Hematopoietic multipotent progenitor cell treated with erythropoietin and hydrocortisone succinate and interleukin-3 and kit ligand, for 4 days (in vitro differentiated cells): ENCODE measurements at regions not wholly inside any gene's neighbourhood (a gene's known extent, or its start where the extent isn't known, plus 50 kb on each side); places are given as distances from the start of the nearest gene placed in this dataset.

ENCODE experiments used
- DNase-seq: peaks from one replicate; pipeline ENCODE4 v3.0.0-alpha.2; 2015

DNA sequence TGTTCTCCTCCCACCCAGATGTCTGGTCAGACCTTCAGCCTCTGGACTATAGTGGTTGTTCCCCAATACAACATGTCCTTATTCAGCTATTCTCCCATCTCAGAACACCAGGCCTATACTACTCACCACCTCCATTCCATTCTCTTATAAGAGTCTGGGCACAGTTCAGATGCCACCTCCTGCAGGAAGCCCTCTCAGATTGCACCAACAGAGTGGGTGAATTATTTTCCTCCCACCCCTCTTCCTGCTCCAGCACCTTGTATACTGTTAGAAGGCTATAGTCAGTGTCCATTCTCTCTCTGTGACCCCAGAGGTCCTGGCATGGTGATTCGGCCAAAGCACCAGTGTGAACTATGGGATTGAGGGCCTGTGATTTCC, 204.6 kb downstream of the GLI2 start:
- DNase-seq, result no peak

DNA sequence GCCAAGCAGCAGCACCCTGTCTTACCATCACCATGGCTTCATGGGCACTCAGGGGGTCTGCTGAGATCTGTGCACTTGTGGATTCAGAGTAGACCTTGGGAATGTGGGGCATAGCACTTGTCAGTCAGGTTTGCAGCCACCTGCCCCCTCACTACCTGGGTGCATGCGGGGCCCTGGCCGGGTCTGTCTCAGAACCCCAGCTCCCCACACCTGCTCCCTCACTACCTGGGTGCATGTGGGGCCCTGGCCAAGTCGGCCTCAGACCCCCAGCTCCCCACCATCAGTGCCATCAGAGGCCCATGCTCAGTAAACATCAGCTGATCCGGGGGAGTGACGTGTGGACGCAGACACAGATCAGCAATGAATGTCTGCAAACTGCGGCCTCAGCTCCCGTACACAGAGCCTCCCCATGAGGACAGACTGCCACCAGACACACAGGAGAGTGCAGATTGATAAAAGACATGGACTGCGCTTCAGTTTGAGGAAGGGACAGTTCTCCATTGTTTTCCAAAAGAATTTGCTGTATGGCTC, 205.1 kb downstream of the GLI2 start:
- no peak for DNase-seq

- DNase-seq, result no peak
Measured at GRCh38 chr2:120941571-120942120, 206.0 kb downstream of the GLI2 start.

GRCh38 chr2:120942658-120943057, 207.0 kb downstream of the GLI2 start:
- DNase-seq, result no peak

- DNase-seq, result no peak
Measured at GRCh38 chr2:120943403-120944034, 207.9 kb downstream of the GLI2 start.

GRCh38 chr2:120944575-120944974, 208.9 kb downstream of the GLI2 start:
- DNase-seq, result no peak

- no peak for DNase-seq
Measured at GRCh38 chr2:120945091-120945490, 209.4 kb downstream of the GLI2 start.

DNA sequence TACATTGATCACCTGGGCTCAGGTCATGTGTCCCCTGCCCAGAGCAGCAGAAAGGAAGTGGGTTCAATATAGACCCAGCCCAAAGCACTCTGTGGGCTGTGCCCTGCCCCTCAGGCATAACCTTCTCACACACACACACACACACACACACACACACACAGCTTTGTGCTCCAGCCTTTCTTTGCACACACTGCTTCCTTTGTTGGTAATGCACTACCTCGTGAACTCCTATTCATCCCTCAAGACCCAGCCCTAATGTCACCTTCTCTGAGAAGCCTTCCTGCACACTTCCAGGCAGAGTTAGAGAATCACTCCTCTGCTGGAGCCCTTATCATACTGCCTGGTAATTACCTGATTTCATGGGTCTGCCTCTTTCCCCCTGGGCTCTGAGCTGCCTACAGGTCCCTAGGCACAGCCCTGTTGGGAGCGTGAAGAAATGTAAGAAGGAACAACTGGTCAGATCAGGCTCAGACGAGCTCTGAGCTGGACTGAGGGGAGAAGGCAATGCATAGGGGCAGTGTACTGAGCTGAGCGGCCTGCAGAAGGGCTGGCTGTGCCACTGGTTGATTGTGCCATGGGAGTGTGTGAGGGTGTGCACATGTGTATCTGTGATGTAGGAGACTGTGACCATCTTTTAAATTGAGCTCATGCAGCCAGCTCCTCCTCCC, 210.3 kb downstream of the GLI2 start:
- no peak for DNase-seq

- DNase-seq, result no peak
Measured at GRCh38 chr2:120947327-120947726, 211.7 kb downstream of the GLI2 start.

GRCh38 chr2:120947982-120948661, 212.5 kb downstream of the GLI2 start:
- DNase-seq, result no peak

GRCh38 chr2:120948662-120949011, 213.0 kb downstream of the GLI2 start:
- no peak for DNase-seq

GRCh38 chr2:120949027-120949956, 213.6 kb downstream of the GLI2 start:
- DNase-seq, result peak; percentile 58

DNA sequence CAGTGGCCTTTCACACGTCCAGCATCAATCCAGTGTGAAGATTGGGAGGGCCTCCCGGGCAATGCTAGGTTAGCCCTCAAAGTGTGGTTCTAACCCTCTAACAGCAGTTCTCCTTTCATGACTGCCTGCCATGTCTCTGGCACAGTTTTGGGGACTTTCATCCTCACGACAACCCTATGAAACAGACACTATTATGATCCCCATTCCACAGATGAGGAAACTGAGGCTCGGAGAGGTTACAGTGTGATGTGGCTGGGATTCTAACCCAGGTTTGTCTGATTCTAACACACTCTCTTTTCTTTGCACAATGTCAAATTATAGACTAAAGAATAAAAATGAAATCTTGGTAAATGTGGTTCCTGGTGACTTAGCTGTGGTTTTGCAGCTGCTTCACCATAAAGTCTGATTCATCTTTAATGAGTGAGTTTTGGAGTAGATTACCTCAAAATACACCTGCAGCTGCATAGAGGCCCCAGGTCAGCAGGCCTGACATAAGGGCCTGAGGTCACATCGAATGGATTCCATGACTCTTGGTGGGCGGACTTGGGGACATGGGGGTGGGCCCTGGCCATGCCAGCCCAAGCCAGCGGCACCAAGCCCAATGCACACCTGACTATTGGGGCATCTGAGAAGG, 214.4 kb downstream of the GLI2 start:
- DNase-seq, result no peak

DNA sequence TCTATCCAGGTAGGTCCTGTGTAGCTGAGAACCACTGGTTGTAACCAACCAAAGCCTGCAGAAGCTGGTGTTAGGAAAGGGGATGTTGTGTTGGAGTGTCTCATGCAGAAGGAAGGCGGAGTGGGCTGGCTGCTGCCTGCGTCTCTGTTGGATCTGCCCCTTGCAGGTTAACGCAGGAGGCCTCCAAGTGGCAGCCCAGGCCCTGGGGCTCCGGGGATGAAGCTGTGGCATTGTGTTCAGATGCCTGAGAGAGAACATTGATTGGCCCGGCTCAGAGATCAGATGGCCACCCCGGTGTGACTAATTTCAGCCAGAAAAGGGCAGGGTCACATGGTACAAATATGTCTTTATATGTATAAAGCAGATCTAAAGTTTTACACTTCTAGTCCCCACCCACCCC, 216.0 kb downstream of the GLI2 start:
- DNase-seq, result no peak

DNA sequence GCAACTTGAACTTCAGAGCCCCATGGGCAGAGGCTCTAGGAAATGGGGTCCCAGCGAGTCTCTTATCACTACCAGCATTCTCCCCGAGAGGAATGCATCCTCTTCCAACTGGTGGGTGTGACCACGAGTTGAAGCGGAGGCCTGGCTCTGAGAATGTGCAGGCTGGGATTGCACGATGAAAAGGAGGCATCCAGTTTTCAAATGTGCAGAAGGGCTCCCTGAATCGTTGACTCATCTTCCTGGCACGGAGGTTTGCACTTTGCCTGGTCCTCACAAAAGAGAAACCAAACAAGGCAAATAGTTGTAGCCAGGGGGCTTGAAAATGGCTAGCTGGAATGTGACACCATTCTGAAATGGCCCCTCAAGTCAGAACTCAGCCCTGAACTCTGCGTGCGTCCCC, 216.7 kb downstream of the GLI2 start:
- DNase-seq, result no peak

DNA sequence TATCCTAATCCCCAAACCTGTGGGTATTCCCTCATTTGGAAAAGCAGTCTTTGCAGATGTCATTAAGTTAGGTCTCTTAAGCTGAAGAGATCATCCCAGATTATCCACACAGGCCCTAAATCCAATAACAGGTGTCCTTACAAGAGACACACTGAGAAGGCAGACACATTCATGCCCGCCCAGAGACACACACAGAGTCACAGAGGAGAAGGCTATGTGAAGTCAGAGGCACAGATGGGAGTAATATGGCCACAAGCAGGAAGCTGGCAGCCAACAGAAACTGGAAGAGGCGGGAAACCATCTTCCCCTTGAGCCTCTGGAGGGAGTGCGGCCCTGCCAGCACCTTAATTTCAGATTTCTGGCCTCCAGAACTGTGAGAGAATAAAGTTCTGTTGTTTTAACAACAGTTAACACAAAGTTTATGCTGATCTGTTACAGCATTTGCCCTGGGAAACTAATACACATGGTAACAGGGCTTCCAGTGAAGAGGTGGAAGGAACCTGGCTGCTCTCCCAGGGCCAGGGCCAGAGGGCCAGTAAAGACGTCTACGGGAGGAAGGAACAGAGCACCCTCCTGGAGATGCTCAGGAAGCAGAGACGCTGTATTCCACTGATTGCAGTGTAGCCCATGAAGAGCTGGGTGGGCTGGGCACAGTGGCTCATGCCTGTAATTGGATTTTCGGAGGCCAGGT, 217.5 kb downstream of the GLI2 start:
- no peak for DNase-seq

GRCh38 chr2:120953843-120954584, 218.3 kb downstream of the GLI2 start:
- DNase-seq, result no peak

GRCh38 chr2:120954939-120955338, 219.3 kb downstream of the GLI2 start:
- no peak for DNase-seq

GRCh38 chr2:120955427-120955826, 219.8 kb downstream of the GLI2 start:
- DNase-seq, result no peak

DNA sequence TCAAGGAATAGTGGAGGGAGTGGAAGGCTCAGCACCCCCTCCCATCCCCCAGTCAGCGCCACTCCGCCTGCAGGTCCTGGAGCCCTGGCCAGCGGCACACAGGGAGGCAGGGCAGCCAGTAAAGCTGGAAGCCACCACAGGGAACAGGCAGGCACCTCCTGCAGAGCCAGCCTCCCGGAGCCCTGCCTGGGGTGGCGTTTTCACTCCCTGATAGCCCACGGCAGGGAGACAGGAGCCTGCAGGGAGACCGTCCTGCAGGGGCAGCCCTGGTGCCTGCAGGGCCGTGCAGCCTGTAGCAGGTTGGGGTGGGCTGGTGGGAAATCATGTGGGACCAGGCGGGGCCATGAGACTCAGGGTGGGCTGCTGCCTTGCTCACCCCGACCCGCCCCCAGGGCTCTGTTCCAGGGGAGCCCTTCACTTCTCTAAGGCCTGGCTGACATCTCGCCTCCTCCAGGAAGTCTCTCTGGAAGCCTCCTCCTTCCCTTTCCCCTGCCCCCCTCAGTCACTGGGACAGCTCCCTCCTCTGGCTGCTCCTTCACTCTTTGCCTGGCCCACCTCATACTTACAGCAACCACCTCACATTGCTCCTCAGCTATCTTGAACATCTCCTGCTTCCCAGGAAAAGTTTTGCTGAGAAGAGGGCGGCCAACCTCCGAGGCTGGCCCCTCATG, 221.0 kb downstream of the GLI2 start:
- DNase-seq, result no peak
